ENCODE measurements at regions not wholly inside any gene's neighbourhood (a gene's known extent, or its start where the extent isn't known, plus 50 kb on each side); places are given as distances from the start of the nearest gene placed in this dataset.

DNA sequence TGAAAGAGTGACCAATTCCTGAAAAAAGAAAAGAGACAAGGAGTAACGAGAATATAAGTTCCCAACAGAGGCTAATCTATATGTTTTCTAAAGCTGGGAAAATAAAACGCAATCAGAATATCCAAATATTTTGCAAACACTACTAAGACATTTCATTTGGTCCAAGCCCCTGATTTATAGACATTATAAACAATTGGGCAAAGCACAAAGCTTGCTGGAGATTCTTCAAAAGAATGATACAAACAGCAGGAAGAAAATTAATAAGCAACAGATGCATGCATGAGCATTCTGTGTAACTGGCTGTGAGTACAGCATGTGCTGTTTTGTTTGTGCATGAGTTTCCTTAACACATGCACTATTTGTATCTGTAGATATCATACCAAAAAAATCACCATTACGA, 552.9 kb downstream of the LTN1 start:
- TF ChIP-seq CTCF (IDR thresholded peaks at IDR 0.05) (no peak), TCF7L2 (IDR thresholded peaks at IDR 0.05; ENCODE audit: low read depth, low read length) (no peak), SIN3A (IDR thresholded peaks at IDR 0.05; ENCODE audit: borderline replicate concordance, insufficient read depth, low read depth, low read length) (no peak)
